ENCODE measurements at regions not wholly inside any gene's neighbourhood (a gene's known extent, or its start where the extent isn't known, plus 50 kb on each side); places are given as distances from the start of the nearest gene placed in this dataset.

DNA sequence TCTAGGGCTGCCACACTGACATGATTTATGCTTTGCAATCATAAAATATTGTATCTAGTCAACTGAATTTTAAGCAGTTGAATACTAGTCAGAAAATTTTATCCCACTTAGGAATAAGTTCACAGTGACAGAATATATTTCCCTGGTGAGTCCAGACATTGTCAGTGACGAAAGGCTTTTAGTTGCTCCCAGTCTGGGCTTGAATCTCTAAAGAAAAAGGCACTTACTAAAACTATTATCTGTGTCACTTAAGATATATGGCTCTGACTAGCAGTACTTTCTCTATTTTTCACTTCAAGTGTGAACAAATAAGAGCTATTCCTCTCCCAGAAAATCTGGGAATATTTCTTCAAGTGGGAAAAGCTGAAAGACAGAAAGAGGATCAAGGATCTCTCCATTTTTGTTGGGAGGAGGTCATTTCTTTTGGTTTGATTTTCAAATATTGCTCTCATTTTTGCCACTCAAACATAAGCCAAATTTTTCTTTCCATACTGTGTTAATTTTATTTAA is 1262.3 kb upstream of the USP15 start:
- no peak overlapping the region for H3K4me3 ChIP-seq (ENCODE audit: low read depth, low read length)
- H3K9me3 ChIP-seq (ENCODE audit: control insufficient read depth, insufficient read depth, low read length), result no peaks in the 10 kb centered on the region
- H3K36me3 ChIP-seq (ENCODE audit: control insufficient read depth, insufficient read depth, low read length), result no peaks in the 10 kb centered on the region
- no peak overlapping the region for H3K27ac ChIP-seq (ENCODE audit: low read depth, low read length)
- no peaks in the 10 kb centered on the region for H3K27me3 ChIP-seq (ENCODE audit: control insufficient read depth, insufficient read depth, low read length)
- no peak overlapping the region for H3K9ac ChIP-seq (ENCODE audit: low read depth, low read length)
- H3K4me1 ChIP-seq (ENCODE audit: control insufficient read depth, insufficient read depth, low read length), result no peaks in the 10 kb centered on the region

DNA sequence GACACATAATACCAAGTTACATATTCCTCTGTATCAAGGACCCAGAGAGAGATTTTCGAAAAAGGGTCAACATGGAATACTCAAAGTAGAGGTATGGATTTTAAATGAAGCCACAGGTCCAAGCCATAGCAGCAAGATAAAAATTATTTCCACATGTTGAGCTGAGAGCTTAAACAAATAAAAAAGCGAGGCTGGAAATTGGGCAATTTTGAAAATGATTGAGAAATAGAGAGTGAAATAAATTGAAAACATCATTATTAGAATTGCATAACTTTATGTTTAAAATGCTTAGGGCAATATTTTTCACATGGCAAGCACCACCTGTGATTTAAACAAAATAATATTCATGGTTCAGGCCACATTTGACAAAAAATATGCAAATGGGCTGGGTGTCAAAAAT is 1251.0 kb upstream of the USP15 start:
- Histone ChIP-seq H3K9me3 (ENCODE audit: control insufficient read depth, insufficient read depth, low read length) (no peaks in the 10 kb centered on the region), H3K36me3 (ENCODE audit: control insufficient read depth, insufficient read depth, low read length) (no peaks in the 10 kb centered on the region), H3K4me1 (ENCODE audit: control insufficient read depth, insufficient read depth, low read length) (no peaks in the 10 kb centered on the region), H3K9ac (ENCODE audit: low read depth, low read length) (no peak overlapping the region), H3K27ac (ENCODE audit: low read depth, low read length) (no peak overlapping the region), H3K27me3 (ENCODE audit: control insufficient read depth, insufficient read depth, low read length) (no peaks in the 10 kb centered on the region), H3K4me3 (ENCODE audit: low read depth, low read length) (no peak overlapping the region)

DNA sequence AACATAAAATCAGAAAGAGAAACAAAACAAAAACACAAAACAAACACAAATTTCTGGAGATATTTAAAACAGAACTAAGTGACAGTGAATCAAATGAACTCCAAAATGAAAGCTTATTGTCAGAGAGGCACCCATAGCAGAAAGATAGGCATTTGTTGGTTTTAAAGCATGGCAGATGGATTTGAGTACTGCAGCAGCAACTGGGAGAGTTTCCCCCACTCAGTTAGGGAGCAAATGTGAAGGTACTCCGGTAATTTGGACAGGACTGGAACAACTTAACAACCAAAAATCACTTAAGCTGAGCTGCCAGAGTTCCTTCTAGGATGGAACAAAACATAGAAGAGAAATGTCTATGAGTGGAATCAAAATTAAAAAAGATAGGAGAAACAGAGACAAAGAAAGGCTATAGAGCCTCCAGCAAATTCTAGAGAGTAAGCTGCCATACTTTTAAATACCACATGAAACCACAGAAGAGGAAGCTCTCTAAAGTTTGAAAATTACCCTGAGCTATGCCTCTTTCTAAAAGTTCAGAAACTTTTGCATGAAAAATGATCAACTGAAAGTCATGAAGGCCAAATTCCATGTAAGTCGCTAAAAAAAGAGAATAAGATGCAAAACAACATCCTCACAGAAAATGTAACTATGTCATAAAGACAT is 1248.3 kb upstream of the USP15 start:
- no peak overlapping the region for H3K4me3 ChIP-seq (ENCODE audit: low read depth, low read length)
- no peaks in the 10 kb centered on the region for H3K27me3 ChIP-seq (ENCODE audit: control insufficient read depth, insufficient read depth, low read length)
- H3K4me1 ChIP-seq (ENCODE audit: control insufficient read depth, insufficient read depth, low read length), result no peaks in the 10 kb centered on the region
- no peaks in the 10 kb centered on the region for H3K36me3 ChIP-seq (ENCODE audit: control insufficient read depth, insufficient read depth, low read length)
- no peak overlapping the region for H3K27ac ChIP-seq (ENCODE audit: low read depth, low read length)
- no peaks in the 10 kb centered on the region for H3K9me3 ChIP-seq (ENCODE audit: control insufficient read depth, insufficient read depth, low read length)
- no peak overlapping the region for H3K9ac ChIP-seq (ENCODE audit: low read depth, low read length)

DNA sequence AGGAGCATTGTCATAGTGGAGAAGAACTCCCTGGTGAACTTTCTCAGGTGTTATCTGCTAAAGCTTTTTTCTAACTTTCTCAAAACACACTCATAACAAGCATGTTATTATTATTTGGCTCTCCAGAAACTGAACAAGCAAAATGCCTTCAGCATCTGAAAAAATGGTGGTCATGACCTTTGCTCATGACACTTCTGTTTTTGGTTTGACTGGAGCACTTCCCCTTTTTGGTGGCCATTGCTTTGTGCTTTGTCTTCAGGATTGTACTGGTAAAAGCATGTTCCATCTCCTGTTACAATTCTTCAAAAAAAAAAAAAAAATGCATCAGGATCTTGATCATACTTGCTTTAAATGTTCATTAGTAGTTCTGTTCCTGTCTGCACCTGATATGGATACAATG is 1241.6 kb upstream of the USP15 start:
- Histone ChIP-seq H3K27ac (ENCODE audit: low read depth, low read length) (no peak overlapping the region), H3K4me3 (ENCODE audit: low read depth, low read length) (no peak overlapping the region), H3K4me1 (ENCODE audit: control insufficient read depth, insufficient read depth, low read length) (no peaks in the 10 kb centered on the region)

DNA sequence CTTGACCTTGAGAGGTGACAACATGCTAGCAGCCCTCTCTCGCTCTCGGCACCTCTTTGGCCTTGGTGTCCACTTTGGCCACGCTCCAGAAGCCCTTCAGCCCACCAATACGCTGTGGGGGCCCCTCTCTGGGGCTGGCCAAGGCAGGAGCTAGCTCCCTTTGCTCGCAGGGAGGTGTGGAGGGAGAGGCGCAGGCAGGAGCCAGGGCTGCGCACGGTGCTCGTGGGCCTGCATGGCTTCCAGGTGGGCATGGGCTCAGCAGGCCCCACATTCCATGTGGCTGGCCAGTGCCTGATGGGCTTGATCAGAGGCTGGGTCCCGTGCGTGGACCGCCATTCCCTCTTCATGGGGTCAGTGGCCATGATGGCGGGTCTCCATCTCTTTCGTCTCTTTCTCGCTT is 1237.0 kb upstream of the USP15 start:
- Histone ChIP-seq H3K27me3 (ENCODE audit: control insufficient read depth, insufficient read depth, low read length) (no peaks in the 10 kb centered on the region), H3K9ac (ENCODE audit: low read depth, low read length) (no peak overlapping the region), H3K36me3 (ENCODE audit: control insufficient read depth, insufficient read depth, low read length) (no peaks in the 10 kb centered on the region), H3K4me3 (ENCODE audit: low read depth, low read length) (no peak overlapping the region), H3K27ac (ENCODE audit: low read depth, low read length) (no peak overlapping the region), H3K9me3 (ENCODE audit: control insufficient read depth, insufficient read depth, low read length) (peaks cover 14% of the 10 kb centered on the region), H3K4me1 (ENCODE audit: control insufficient read depth, insufficient read depth, low read length) (no peaks in the 10 kb centered on the region)

More for the DNA sequence above, 1241.6 kb upstream of the USP15 start:
- Histone ChIP-seq H3K27me3 (ENCODE audit: control insufficient read depth, insufficient read depth, low read length) (no peaks in the 10 kb centered on the region), H3K36me3 (ENCODE audit: control insufficient read depth, insufficient read depth, low read length) (no peaks in the 10 kb centered on the region), H3K9me3 (ENCODE audit: control insufficient read depth, insufficient read depth, low read length) (peaks cover 10% of the 10 kb centered on the region), H3K9ac (ENCODE audit: low read depth, low read length) (no peak overlapping the region)

DNA sequence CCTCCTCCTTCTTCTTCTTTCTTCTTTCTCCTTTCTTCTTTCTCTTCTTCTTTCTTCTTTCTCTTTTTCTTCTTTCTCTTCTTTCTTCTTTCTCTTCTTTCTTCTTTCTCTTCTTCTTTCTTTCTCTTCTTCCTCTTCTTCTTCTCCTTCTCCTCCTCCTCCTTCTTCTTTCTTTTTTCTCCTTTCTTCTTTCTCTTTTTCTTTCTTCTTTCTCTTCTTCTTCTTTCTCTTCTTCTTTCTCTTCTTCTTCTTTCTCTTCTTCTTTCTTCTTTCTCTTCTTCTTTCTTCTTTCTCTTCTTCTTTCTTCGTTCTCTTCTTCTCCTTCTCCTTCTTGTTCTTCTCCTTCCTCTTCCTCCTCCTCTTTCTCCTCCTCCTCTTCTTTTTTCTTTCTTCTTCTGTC is 1230.7 kb upstream of the USP15 start:
- Histone ChIP-seq H3K9me3 (ENCODE audit: control insufficient read depth, insufficient read depth, low read length) (peaks cover 16% of the 10 kb centered on the region), H3K4me1 (ENCODE audit: control insufficient read depth, insufficient read depth, low read length) (no peaks in the 10 kb centered on the region), H3K36me3 (ENCODE audit: control insufficient read depth, insufficient read depth, low read length) (no peaks in the 10 kb centered on the region), H3K9ac (ENCODE audit: low read depth, low read length) (no peak overlapping the region), H3K27ac (ENCODE audit: low read depth, low read length) (no peak overlapping the region), H3K27me3 (ENCODE audit: control insufficient read depth, insufficient read depth, low read length) (no peaks in the 10 kb centered on the region), H3K4me3 (ENCODE audit: low read depth, low read length) (no peak overlapping the region)

DNA sequence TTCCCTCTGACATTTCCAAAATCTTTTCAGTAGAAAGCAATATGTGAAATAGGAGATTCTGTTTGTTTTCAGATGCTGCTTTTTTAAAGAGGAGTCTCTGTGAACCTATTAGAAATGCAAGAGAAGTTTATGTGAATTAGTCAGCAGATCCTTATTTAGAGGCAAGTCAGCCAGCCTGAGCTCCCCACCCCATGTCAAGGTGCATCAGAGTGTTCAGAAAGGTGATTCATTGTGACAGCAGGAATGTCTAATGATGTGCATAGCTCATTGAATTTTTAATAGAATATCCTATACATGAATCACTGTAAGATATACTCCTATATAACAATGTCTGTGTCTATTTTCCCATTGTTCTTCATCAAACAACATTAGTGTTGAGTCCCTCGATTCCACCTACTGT is 1222.4 kb upstream of the USP15 start:
- Histone ChIP-seq H3K9me3 (ENCODE audit: control insufficient read depth, insufficient read depth, low read length) (no peaks in the 10 kb centered on the region), H3K4me3 (ENCODE audit: low read depth, low read length) (no peak overlapping the region), H3K4me1 (ENCODE audit: control insufficient read depth, insufficient read depth, low read length) (no peaks in the 10 kb centered on the region), H3K36me3 (ENCODE audit: control insufficient read depth, insufficient read depth, low read length) (no peaks in the 10 kb centered on the region), H3K27ac (ENCODE audit: low read depth, low read length) (no peak overlapping the region), H3K9ac (ENCODE audit: low read depth, low read length) (no peak overlapping the region), H3K27me3 (ENCODE audit: control insufficient read depth, insufficient read depth, low read length) (no peaks in the 10 kb centered on the region)

DNA sequence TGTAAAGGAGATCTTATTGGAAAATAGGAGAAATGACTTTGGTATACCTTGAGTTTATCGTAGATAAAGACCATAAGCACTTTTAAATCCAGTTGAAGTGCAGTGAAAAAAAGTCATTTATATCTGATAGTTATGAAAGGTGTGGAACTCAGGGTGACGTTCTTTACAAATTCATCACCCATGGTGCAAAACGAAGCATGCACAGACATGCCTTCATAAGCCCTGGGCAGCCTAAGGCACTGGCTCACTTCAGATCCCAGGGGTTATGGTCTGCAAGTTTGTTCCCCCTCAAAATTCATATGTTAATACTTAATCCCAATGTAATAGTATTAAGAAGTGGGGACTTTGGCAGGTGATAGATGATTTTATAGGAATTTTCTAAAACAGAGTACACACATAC is 1216.4 kb upstream of the USP15 start:
- H3K9ac ChIP-seq (ENCODE audit: low read depth, low read length), result no peak overlapping the region
- H3K9me3 ChIP-seq (ENCODE audit: control insufficient read depth, insufficient read depth, low read length), result no peaks in the 10 kb centered on the region
- no peaks in the 10 kb centered on the region for H3K36me3 ChIP-seq (ENCODE audit: control insufficient read depth, insufficient read depth, low read length)
- H3K27ac ChIP-seq (ENCODE audit: low read depth, low read length), result no peak overlapping the region
- no peak overlapping the region for H3K4me3 ChIP-seq (ENCODE audit: low read depth, low read length)
- H3K4me1 ChIP-seq (ENCODE audit: control insufficient read depth, insufficient read depth, low read length), result no peaks in the 10 kb centered on the region
- H3K27me3 ChIP-seq (ENCODE audit: control insufficient read depth, insufficient read depth, low read length), result no peaks in the 10 kb centered on the region

DNA sequence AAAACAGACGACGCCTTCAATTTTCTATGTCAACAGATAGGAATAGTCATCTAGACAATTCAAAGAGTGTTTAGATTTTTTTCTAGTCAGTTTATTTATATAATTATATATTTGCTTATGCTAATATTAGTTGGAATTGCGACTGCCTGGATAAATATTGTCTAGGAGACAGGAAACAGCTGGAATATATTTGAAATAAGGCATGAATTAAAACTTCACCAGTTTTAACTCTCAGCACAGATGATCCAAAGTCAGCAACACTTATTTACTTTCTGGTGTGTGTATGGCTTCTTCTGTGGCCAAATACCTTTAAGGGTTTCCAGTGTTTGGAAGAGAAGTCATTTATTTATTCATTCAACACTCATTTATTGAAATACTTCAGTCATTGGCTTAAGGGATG is 1215.4 kb upstream of the USP15 start:
- Histone ChIP-seq H3K36me3 (ENCODE audit: control insufficient read depth, insufficient read depth, low read length) (no peaks in the 10 kb centered on the region), H3K9ac (ENCODE audit: low read depth, low read length) (no peak overlapping the region), H3K9me3 (ENCODE audit: control insufficient read depth, insufficient read depth, low read length) (no peaks in the 10 kb centered on the region), H3K4me3 (ENCODE audit: low read depth, low read length) (no peak overlapping the region), H3K27me3 (ENCODE audit: control insufficient read depth, insufficient read depth, low read length) (no peaks in the 10 kb centered on the region), H3K4me1 (ENCODE audit: control insufficient read depth, insufficient read depth, low read length) (no peaks in the 10 kb centered on the region), H3K27ac (ENCODE audit: low read depth, low read length) (no peak overlapping the region)

DNA sequence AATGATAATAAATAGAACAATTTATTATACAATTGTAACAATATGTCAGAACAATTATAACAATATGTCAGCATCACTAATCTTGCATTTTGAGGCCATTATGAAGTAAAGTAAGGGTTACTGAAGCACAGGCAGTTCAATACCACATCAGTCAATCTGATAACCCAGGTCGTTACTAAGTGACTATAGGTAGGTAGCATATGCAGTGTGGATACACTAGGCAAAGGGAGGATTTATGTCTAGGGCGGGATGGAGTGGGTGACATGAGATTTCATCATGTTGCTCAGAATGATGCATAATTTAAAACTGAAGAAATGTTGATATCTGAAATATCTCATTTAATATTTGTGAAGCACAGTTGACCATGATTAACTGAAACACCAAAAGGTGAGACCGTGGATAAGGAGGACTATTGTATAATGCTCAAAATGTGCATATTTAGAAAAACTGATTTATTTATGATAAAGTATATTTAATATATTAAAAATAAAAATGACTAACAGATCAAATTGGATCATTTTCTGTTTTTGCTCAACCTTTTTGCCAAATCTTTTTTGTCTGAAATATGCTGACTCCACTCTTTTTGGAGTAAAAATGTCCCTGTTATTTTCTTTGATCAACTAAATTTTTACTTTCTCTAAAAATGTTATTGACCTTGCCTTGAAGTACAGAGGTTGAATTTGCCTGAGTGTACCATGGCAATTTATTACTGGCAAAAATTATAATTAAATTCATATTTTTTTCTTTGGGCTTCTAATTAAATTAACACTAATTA is 1189.4 kb upstream of the USP15 start:
- Histone ChIP-seq H3K36me3 (ENCODE audit: control insufficient read depth, insufficient read depth, low read length) (no peaks in the 10 kb centered on the region), H3K27me3 (ENCODE audit: control insufficient read depth, insufficient read depth, low read length) (no peaks in the 10 kb centered on the region), H3K4me1 (ENCODE audit: control insufficient read depth, insufficient read depth, low read length) (no peaks in the 10 kb centered on the region), H3K27ac (ENCODE audit: low read depth, low read length) (no peak overlapping the region), H3K4me3 (ENCODE audit: low read depth, low read length) (no peak overlapping the region), H3K9ac (ENCODE audit: low read depth, low read length) (no peak overlapping the region), H3K9me3 (ENCODE audit: control insufficient read depth, insufficient read depth, low read length) (no peaks in the 10 kb centered on the region)

DNA sequence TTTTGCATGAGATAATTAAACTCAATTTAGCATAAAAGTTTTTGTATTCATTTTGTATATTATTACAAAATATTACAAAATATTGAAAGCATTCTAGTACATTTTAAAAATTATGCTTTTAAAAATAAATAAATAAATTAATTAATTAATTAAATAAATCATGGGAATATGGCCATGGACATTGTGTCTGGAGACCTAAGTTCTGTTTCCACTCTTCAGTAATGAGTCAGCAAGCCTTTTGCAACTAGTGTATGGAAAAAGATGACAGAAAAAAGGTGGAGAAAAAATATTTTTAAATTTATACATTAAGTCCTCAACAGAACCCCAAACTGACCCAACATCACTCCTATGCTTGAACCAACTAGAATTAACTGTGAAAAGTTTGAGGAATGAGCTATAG is 1187.5 kb upstream of the USP15 start:
- H3K4me3 ChIP-seq (ENCODE audit: low read depth, low read length), result no peak overlapping the region

More for the DNA sequence above, 1187.5 kb upstream of the USP15 start:
- Histone ChIP-seq H3K4me1 (ENCODE audit: control insufficient read depth, insufficient read depth, low read length) (no peaks in the 10 kb centered on the region), H3K9me3 (ENCODE audit: control insufficient read depth, insufficient read depth, low read length) (no peaks in the 10 kb centered on the region), H3K27me3 (ENCODE audit: control insufficient read depth, insufficient read depth, low read length) (no peaks in the 10 kb centered on the region), H3K27ac (ENCODE audit: low read depth, low read length) (no peak overlapping the region), H3K36me3 (ENCODE audit: control insufficient read depth, insufficient read depth, low read length) (no peaks in the 10 kb centered on the region), H3K9ac (ENCODE audit: low read depth, low read length) (no peak overlapping the region)
